Suppressor macrophage (primary cell): ENCODE measurements at regions not wholly inside any gene's neighbourhood (a gene's known extent, or its start where the extent isn't known, plus 50 kb on each side); places are given as distances from the start of the nearest gene placed in this dataset.

Experiments
- DNase-seq, 4 experiments: peaks; one replicate each; pipeline ENCODE4 v3.0.0-alpha.2; 2020 to 2022

- no peak for DNase-seq
Observed at GRCh38 chr3:59443618-59444293, 393.9 kb upstream of the CFAP20DC start.

GRCh38 chr3:59442046-59442445, 392.2 kb upstream of the CFAP20DC start:
- DNase-seq = no peak

GRCh38 chr3:59440285-59441028, 390.6 kb upstream of the CFAP20DC start:
- no peak for DNase-seq

- DNase-seq = no peak
Observed at GRCh38 chr3:59438492-59438891, 388.7 kb upstream of the CFAP20DC start.

- no peak for DNase-seq
Observed at GRCh38 chr3:59436164-59436958, 386.5 kb upstream of the CFAP20DC start.

GRCh38 chr3:59433546-59433945, 383.7 kb upstream of the CFAP20DC start:
- DNase-seq = no peak

GRCh38 chr3:59432665-59433064, 382.8 kb upstream of the CFAP20DC start:
- no peak for DNase-seq

GRCh38 chr3:59430341-59430740, 380.5 kb upstream of the CFAP20DC start:
- no peak for DNase-seq

- no peak for DNase-seq
Observed at GRCh38 chr3:59429198-59429597, 379.4 kb upstream of the CFAP20DC start.

- peak; percentile 34 to 72 (median 49) for DNase-seq
Observed at GRCh38 chr3:59426821-59427565, 377.2 kb upstream of the CFAP20DC start.

GRCh38 chr3:59425942-59426341, 376.1 kb upstream of the CFAP20DC start:
- no peak for DNase-seq

- no peak for DNase-seq
Observed at GRCh38 chr3:59425371-59425770, 375.5 kb upstream of the CFAP20DC start.

GRCh38 chr3:59424268-59425010, 374.6 kb upstream of the CFAP20DC start:
- peak in 2 of 4 experiments; percentile 11 to 14 for DNase-seq

- DNase-seq = no peak
Observed at GRCh38 chr3:59423707-59424106, 373.9 kb upstream of the CFAP20DC start.

GRCh38 chr3:59422312-59422711, 372.5 kb upstream of the CFAP20DC start:
- DNase-seq = no peak

- no peak for DNase-seq
Observed at GRCh38 chr3:59418836-59419235, 369.0 kb upstream of the CFAP20DC start.

- DNase-seq = no peak
Observed at GRCh38 chr3:59412516-59412915, 362.7 kb upstream of the CFAP20DC start.

- DNase-seq = no peak
Observed at GRCh38 chr3:59411694-59412093, 361.9 kb upstream of the CFAP20DC start.

- DNase-seq = no peak
Observed at GRCh38 chr3:59411186-59411585, 361.4 kb upstream of the CFAP20DC start.

GRCh38 chr3:59408047-59408624, 358.3 kb upstream of the CFAP20DC start:
- DNase-seq = no peak

GRCh38 chr3:59407425-59407824, 357.6 kb upstream of the CFAP20DC start:
- DNase-seq = no peak

- no peak for DNase-seq
Observed at GRCh38 chr3:59406943-59407342, 357.1 kb upstream of the CFAP20DC start.
